Activated naive CD8-positive, alpha-beta T cell (primary cell): ENCODE measurements at regions not wholly inside any gene's neighbourhood (a gene's known extent, or its start where the extent isn't known, plus 50 kb on each side); places are given as distances from the start of the nearest gene placed in this dataset.
"Not testable (repeated sequence)": the region's sequence is repeated elsewhere in the genome, so short reads cannot be mapped to it uniquely, and the experiment has no call there.

Source experiments
- H3K27ac Mint-ChIP-seq: one replicate; pipeline ENCODE4 v1.8.0; 2021; ENCODE audit warnings: mixed read lengths
- H3K27me3 Mint-ChIP-seq: one replicate; pipeline ENCODE4 v1.8.0; 2021; ENCODE audit warnings: mixed read lengths
- H3K36me3 Mint-ChIP-seq: one replicate; pipeline ENCODE4 v1.8.0; 2021; ENCODE audit warnings: mixed read lengths
- H3K4me1 Mint-ChIP-seq: one replicate; pipeline ENCODE4 v1.8.0; 2021; ENCODE audit warnings: low read depth, mixed read lengths
- H3K4me3 Mint-ChIP-seq: one replicate; pipeline ENCODE4 v1.8.0; 2021; ENCODE audit warnings: mild to moderate bottlenecking, mixed read lengths
- H3K9me3 Mint-ChIP-seq: one replicate; pipeline ENCODE4 v1.8.0; 2021; ENCODE audit warnings: low read depth, mixed read lengths

- Mint-ChIP-seq H3K4me3 (no peak overlapping the region), H3K4me1 (no peaks in the 10 kb centered on the region), H3K27me3 (peaks cover 20% of the 10 kb centered on the region), H3K9me3 (no peaks in the 10 kb centered on the region), H3K36me3 (no peaks in the 10 kb centered on the region), H3K27ac (no peak overlapping the region)
Observed at GRCh38 chr7:108627476-108628051, 57.9 kb downstream of the DNAJB9 start.

GRCh38 chr7:108628678-108629077 lies 59.0 kb downstream of the DNAJB9 start:
- Mint-ChIP-seq H3K27ac (no peak overlapping the region), H3K36me3 (no peaks in the 10 kb centered on the region), H3K4me1 (no peaks in the 10 kb centered on the region), H3K9me3 (no peaks in the 10 kb centered on the region), H3K27me3 (peaks cover 16% of the 10 kb centered on the region), H3K4me3 (no peak overlapping the region)

GRCh38 chr7:108629651-108630400 lies 60.2 kb downstream of the DNAJB9 start:
- Mint-ChIP-seq H3K9me3 (peaks cover 3% of the 10 kb centered on the region), H3K27ac (no peak overlapping the region), H3K36me3 (no peaks in the 10 kb centered on the region), H3K4me3 (no peak overlapping the region), H3K27me3 (peaks cover 9% of the 10 kb centered on the region), H3K4me1 (no peaks in the 10 kb centered on the region)

GRCh38 chr7:108634036-108634435 lies 64.4 kb downstream of the DNAJB9 start:
- Mint-ChIP-seq H3K27ac (no peak overlapping the region), H3K27me3 (peaks cover 3% of the 10 kb centered on the region), H3K36me3 (no peaks in the 10 kb centered on the region), H3K4me1 (no peaks in the 10 kb centered on the region), H3K4me3 (no peak overlapping the region), H3K9me3 (peaks cover 4% of the 10 kb centered on the region)

- H3K36me3 Mint-ChIP-seq = no peaks in the 10 kb centered on the region
- peaks cover 1% of the 10 kb centered on the region for H3K27me3 Mint-ChIP-seq
- peaks cover 4% of the 10 kb centered on the region for H3K9me3 Mint-ChIP-seq
- H3K4me1 Mint-ChIP-seq = no peaks in the 10 kb centered on the region
- no peak overlapping the region for H3K27ac Mint-ChIP-seq
- no peak overlapping the region for H3K4me3 Mint-ChIP-seq
Observed at GRCh38 chr7:108634535-108634934, 64.9 kb downstream of the DNAJB9 start.

GRCh38 chr7:108637049-108637621 lies 67.5 kb downstream of the DNAJB9 start:
- Mint-ChIP-seq H3K27me3 (peaks cover 1% of the 10 kb centered on the region), H3K9me3 (peaks cover 4% of the 10 kb centered on the region), H3K4me1 (no peaks in the 10 kb centered on the region), H3K36me3 (no peaks in the 10 kb centered on the region), H3K4me3 (no peak overlapping the region), H3K27ac (no peak overlapping the region)

- Mint-ChIP-seq H3K27ac (no peak overlapping the region), H3K4me3 (no peak overlapping the region), H3K9me3 (no peaks in the 10 kb centered on the region), H3K4me1 (no peaks in the 10 kb centered on the region), H3K36me3 (no peaks in the 10 kb centered on the region), H3K27me3 (peaks cover 10% of the 10 kb centered on the region)
Observed at GRCh38 chr7:108642126-108642525, 72.5 kb downstream of the DNAJB9 start.

- no peaks in the 10 kb centered on the region for H3K9me3 Mint-ChIP-seq
- peaks cover 10% of the 10 kb centered on the region for H3K27me3 Mint-ChIP-seq
- no peaks in the 10 kb centered on the region for H3K4me1 Mint-ChIP-seq
- H3K4me3 Mint-ChIP-seq = no peak overlapping the region
- no peaks in the 10 kb centered on the region for H3K36me3 Mint-ChIP-seq
- no peak overlapping the region for H3K27ac Mint-ChIP-seq
Observed at GRCh38 chr7:108643136-108643535, 73.5 kb downstream of the DNAJB9 start.

- Mint-ChIP-seq H3K27ac (no peak overlapping the region), H3K27me3 (peaks cover 7% of the 10 kb centered on the region), H3K4me1 (no peaks in the 10 kb centered on the region), H3K4me3 (no peak overlapping the region), H3K9me3 (no peaks in the 10 kb centered on the region), H3K36me3 (no peaks in the 10 kb centered on the region)
Observed at GRCh38 chr7:108648989-108649388, 79.3 kb downstream of the DNAJB9 start.

GRCh38 chr7:108650467-108650866 lies 80.8 kb downstream of the DNAJB9 start:
- H3K9me3 Mint-ChIP-seq = no peaks in the 10 kb centered on the region

GRCh38 chr7:108652886-108653285 lies 83.2 kb downstream of the DNAJB9 start:
- Mint-ChIP-seq H3K4me3 (no peak overlapping the region), H3K9me3 (no peaks in the 10 kb centered on the region), H3K36me3 (no peaks in the 10 kb centered on the region), H3K27ac (no peak overlapping the region), H3K4me1 (no peaks in the 10 kb centered on the region), H3K27me3 (peaks cover 2% of the 10 kb centered on the region)

More at GRCh38 chr7:108650467-108650866, 80.8 kb downstream of the DNAJB9 start:
- no peaks in the 10 kb centered on the region for H3K36me3 Mint-ChIP-seq
- H3K4me3 Mint-ChIP-seq = no peak overlapping the region
- H3K27ac Mint-ChIP-seq = no peak overlapping the region
- no peaks in the 10 kb centered on the region for H3K4me1 Mint-ChIP-seq
- peaks cover 3% of the 10 kb centered on the region for H3K27me3 Mint-ChIP-seq

GRCh38 chr7:108653526-108653925 lies 83.9 kb downstream of the DNAJB9 start:
- Mint-ChIP-seq H3K4me1 (no peaks in the 10 kb centered on the region), H3K27me3 (peaks cover 3% of the 10 kb centered on the region), H3K36me3 (no peaks in the 10 kb centered on the region), H3K27ac (no peak overlapping the region), H3K4me3 (no peak overlapping the region), H3K9me3 (no peaks in the 10 kb centered on the region)

- H3K4me1 Mint-ChIP-seq, H3K27ac Mint-ChIP-seq, H3K36me3 Mint-ChIP-seq, H3K27me3 Mint-ChIP-seq, H3K9me3 Mint-ChIP-seq, H3K4me3 Mint-ChIP-seq: not testable (repeated sequence)
Observed at GRCh38 chr7:108657140-108657726, 87.6 kb downstream of the DNAJB9 start.

- H3K4me3 Mint-ChIP-seq = no peak overlapping the region
Observed at GRCh38 chr7:108659261-108659660, 89.6 kb downstream of the DNAJB9 start.

GRCh38 chr7:108659867-108660266 lies 90.2 kb downstream of the DNAJB9 start:
- peaks cover 3% of the 10 kb centered on the region for H3K27me3 Mint-ChIP-seq
- no peaks in the 10 kb centered on the region for H3K36me3 Mint-ChIP-seq
- no peak overlapping the region for H3K4me3 Mint-ChIP-seq
- H3K9me3 Mint-ChIP-seq = no peaks in the 10 kb centered on the region
- H3K27ac Mint-ChIP-seq = no peak overlapping the region
- no peaks in the 10 kb centered on the region for H3K4me1 Mint-ChIP-seq

More at GRCh38 chr7:108659261-108659660, 89.6 kb downstream of the DNAJB9 start:
- Mint-ChIP-seq H3K27ac (no peak overlapping the region), H3K36me3 (no peaks in the 10 kb centered on the region), H3K9me3 (no peaks in the 10 kb centered on the region), H3K4me1 (no peaks in the 10 kb centered on the region), H3K27me3 (peaks cover 3% of the 10 kb centered on the region)
